ENCODE measurements at regions not wholly inside any gene's neighbourhood (a gene's known extent, or its start where the extent isn't known, plus 50 kb on each side); places are given as distances from the start of the nearest gene placed in this dataset.

- no peak for DNase-seq (ENCODE audit: low read depth, low spot score)
- no peak overlapping the region for H3K27ac ChIP-seq
These were observed 64.2 kb downstream of the RBM43 start for GRCh38 chr2:151197184-151198108.

GRCh38 chr2:151193576-151193975, 68.1 kb downstream of the RBM43 start:
- DNase-seq (ENCODE audit: low read depth, low spot score): no peak
- no peak overlapping the region for H3K27ac ChIP-seq

- DNase-seq (ENCODE audit: low read depth, low spot score): no peak
- no peak overlapping the region for H3K27ac ChIP-seq
These were observed 69.0 kb downstream of the RBM43 start for GRCh38 chr2:151192681-151193080.

DNA sequence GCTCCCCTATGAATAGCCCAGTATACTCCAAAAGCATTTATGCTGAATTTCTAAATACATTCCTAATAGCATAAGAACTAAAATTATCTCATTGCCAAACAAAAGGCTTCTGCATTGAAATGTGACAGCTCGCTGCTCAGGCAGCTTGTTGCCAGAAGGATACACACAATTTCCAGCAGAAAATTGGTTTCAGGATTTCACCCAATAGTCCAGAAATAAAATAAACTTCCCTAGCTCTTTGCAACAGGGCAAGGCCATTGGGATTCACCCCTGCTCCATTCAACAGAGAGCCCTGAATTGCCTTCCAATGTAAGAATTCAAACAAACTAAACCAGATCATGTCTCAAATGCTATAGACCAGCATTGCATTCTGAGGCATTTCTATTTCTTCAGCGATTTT, 70.7 kb downstream of the RBM43 start:
- DNase-seq (ENCODE audit: low read depth, low spot score): no peak

GRCh38 chr2:151189125-151189524, 72.5 kb downstream of the RBM43 start:
- no peak overlapping the region for H3K27ac ChIP-seq
- DNase-seq (ENCODE audit: low read depth, low spot score): no peak

More for the DNA sequence above, 70.7 kb downstream of the RBM43 start:
- no peak overlapping the region for H3K27ac ChIP-seq

GRCh38 chr2:151186011-151186410, 75.7 kb downstream of the RBM43 start:
- no peak overlapping the region for H3K27ac ChIP-seq
- DNase-seq (ENCODE audit: low read depth, low spot score): no peak

- DNase-seq (ENCODE audit: low read depth, low spot score): no peak
- H3K27ac ChIP-seq: no peak overlapping the region
These were observed 78.5 kb downstream of the RBM43 start for GRCh38 chr2:151182899-151183809.

GRCh38 chr2:151182396-151182795, 79.3 kb downstream of the RBM43 start:
- no peak overlapping the region for H3K27ac ChIP-seq

GRCh38 chr2:151181524-151181923, 80.1 kb downstream of the RBM43 start:
- DNase-seq (ENCODE audit: low read depth, low spot score): no peak
- H3K27ac ChIP-seq: no peak overlapping the region

More at GRCh38 chr2:151182396-151182795, 79.3 kb downstream of the RBM43 start:
- no peak for DNase-seq (ENCODE audit: low read depth, low spot score)

- DNase-seq (ENCODE audit: low read depth, low spot score): no peak
- no peak overlapping the region for H3K27ac ChIP-seq
These were observed 81.5 kb downstream of the RBM43 start for GRCh38 chr2:151180123-151180522.

DNA sequence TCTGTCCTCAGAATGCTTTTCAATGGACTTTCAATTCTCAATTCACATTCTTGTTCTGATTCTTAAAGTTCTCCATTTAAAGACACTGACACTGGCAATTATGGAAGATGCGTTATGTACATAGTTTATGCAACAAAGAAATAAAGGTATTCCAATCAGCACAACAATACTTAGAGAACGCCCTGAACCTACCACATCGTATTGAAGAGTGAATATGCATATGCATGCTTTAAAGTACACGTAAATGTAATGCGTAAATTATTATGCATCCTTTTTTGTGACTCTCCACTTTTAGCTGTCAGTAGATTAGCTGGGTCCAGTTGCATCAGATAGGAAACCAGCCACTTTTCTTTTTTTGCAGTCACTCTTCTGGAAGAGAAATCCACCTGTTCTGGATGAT, 83.5 kb downstream of the RBM43 start:
- H3K27ac ChIP-seq: no peak overlapping the region
- DNase-seq (ENCODE audit: low read depth, low spot score): no peak

GRCh38 chr2:151177756-151178155, 83.9 kb downstream of the RBM43 start:
- DNase-seq (ENCODE audit: low read depth, low spot score): no peak
- no peak overlapping the region for H3K27ac ChIP-seq

- H3K27ac ChIP-seq: no peak overlapping the region
- DNase-seq (ENCODE audit: low read depth, low spot score): no peak
These were observed 85.0 kb downstream of the RBM43 start for GRCh38 chr2:151176661-151177060.

DNA sequence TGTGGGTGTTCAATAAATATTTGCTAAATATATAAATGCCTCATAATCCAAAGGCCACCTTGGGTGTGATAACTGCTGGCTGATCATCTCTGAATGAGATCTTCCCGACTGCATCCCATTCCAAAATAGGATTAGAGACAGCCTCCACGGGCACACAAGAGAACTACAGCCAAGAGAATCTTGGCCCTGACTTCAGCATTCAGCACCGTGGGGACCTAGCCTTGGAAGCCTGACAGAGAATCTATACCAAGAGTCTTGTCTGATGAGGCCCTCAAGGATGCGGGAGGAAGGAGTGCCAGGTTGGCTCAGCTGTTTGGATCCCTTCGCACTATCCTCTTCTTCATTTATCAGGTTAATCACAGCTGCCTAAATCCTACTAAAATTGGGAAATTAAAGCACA, 85.8 kb downstream of the RBM43 start:
- no peak overlapping the region for H3K27ac ChIP-seq
- no peak for DNase-seq (ENCODE audit: low read depth, low spot score)

GRCh38 chr2:151174127-151174526, 87.5 kb downstream of the RBM43 start:
- no peak overlapping the region for H3K27ac ChIP-seq

GRCh38 chr2:151171186-151171585, 90.5 kb downstream of the RBM43 start:
- DNase-seq (ENCODE audit: low read depth, low spot score): no peak
- H3K27ac ChIP-seq: no peak overlapping the region

More at GRCh38 chr2:151174127-151174526, 87.5 kb downstream of the RBM43 start:
- DNase-seq (ENCODE audit: low read depth, low spot score): no peak

DNA sequence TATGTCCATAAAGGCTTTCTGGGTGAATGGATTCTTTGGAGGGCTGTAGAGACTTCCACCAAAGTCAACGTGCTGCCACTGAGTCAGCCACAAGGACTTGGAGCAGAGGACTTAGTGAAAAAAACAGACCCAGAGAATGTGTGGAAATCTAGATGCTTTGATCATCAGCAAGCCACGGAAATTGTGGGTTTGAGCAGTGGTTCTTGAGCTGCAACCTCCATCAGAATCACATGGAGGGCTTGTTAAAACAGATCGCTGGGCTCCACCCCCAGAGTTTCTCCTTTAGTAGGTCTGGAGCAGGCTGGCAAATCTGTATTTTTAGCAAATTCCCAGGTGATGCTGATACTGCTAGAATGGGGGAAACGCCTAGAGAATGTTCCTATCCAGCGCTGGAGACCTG, 95.3 kb downstream of the RBM43 start:
- H3K27ac ChIP-seq: no peak overlapping the region
- no peak for DNase-seq (ENCODE audit: low read depth, low spot score)

DNA sequence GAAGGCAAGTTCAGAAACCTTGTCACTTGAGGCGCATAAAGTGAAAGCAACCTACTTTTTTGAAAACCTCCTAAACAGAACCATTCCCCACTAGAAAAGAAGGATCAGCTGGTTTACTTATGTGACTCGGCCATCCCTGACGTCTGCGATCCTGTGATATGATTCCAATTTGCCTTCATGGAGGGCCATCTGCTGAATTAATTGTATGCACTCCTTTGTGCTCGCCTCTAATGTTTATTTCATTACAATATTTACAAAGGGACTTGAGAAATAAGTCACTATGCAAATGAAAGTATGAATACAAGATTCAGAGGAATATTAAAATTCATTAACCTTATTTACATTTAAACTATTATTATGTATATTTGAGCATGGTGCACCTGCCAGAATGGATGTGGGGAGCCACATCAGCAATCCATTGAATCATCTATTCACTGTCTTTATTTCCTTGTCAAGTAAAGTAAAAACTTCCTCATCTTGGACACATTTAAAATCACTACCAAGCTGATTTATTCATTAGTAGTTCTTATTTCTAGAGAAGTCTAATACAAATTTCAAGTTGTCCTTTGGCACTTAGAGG, 96.5 kb downstream of the RBM43 start:
- no peak for DNase-seq (ENCODE audit: low read depth, low spot score)
- no peak overlapping the region for H3K27ac ChIP-seq

- no peak for DNase-seq (ENCODE audit: low read depth, low spot score)
These were observed 99.7 kb downstream of the RBM43 start for GRCh38 chr2:151161821-151162551.

DNA sequence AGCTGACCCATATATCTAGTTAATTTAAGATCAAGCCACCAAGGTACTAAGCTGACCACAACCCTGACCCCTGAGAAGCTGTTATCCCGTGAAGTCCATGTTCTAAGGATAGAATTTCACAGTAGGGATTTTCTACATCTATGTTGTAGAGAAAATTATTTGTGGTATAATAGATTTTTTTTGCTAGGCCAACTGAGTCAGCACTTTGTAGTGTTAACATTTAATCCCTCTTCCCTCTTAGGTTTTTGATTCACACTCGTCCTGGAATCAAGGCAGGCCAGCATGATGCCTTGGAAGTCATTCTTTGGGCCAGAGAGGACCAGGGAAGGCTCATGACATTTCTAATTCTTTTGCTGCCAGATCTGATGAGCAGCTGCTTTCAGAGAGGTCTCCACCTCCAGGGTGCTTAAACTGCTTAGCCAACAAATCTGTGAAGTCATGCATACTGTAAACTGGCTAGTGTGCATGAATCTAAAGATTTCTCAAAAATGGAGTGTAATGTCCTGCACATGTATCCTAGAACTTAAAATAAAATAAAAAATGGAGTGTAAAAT, 102.5 kb downstream of the RBM43 start:
- no peak for DNase-seq (ENCODE audit: low read depth, low spot score)

More at GRCh38 chr2:151161821-151162551, 99.7 kb downstream of the RBM43 start:
- H3K27ac ChIP-seq: no peak overlapping the region

More for the DNA sequence above, 102.5 kb downstream of the RBM43 start:
- H3K27ac ChIP-seq: no peak overlapping the region
